T-helper 17 cell (primary cell): ENCODE measurements at regions not wholly inside any gene's neighbourhood (a gene's known extent, or its start where the extent isn't known, plus 50 kb on each side); places are given as distances from the start of the nearest gene placed in this dataset.

Experiments
- ATAC-seq: fragments of 150-1000 bp; cut with Tn5 transposase; 2 replicates; pipeline ENCODE4 v1.10.0; 2021; ENCODE audit warnings: mild to moderate bottlenecking, moderate library complexity
- DNase-seq, 3 donors: peaks; one replicate each; pipeline versions ENCODE4 v3.0.0 to v3.0.0-alpha.2; 2020 to 2021
- H3K9me3 ChIP-seq: one replicate; pipeline ENCODE4 v1.7.0; 2013; ENCODE audit warnings: low read length, mild to moderate bottlenecking; ENCODE audit not compliant: control insufficient read depth, poor library complexity, severe bottlenecking
- H3K27ac Mint-ChIP-seq: one replicate; pipeline ENCODE4 v1.8.0; 2022; ENCODE audit warnings: mild to moderate bottlenecking, moderate library complexity, mixed read lengths
- H3K27me3 Mint-ChIP-seq: one replicate; pipeline ENCODE4 v1.8.0; 2022; ENCODE audit warnings: mixed read lengths
- H3K36me3 Mint-ChIP-seq: one replicate; pipeline ENCODE4 v1.8.0; 2022; ENCODE audit warnings: low read depth, mixed read lengths
- H3K4me1 Mint-ChIP-seq: one replicate; pipeline ENCODE4 v1.8.0; 2022; ENCODE audit warnings: mild to moderate bottlenecking, mixed read lengths
- H3K4me3 Mint-ChIP-seq: one replicate; pipeline ENCODE4 v1.8.0; 2022; ENCODE audit warnings: mild to moderate bottlenecking, moderate library complexity, mixed read lengths

DNA sequence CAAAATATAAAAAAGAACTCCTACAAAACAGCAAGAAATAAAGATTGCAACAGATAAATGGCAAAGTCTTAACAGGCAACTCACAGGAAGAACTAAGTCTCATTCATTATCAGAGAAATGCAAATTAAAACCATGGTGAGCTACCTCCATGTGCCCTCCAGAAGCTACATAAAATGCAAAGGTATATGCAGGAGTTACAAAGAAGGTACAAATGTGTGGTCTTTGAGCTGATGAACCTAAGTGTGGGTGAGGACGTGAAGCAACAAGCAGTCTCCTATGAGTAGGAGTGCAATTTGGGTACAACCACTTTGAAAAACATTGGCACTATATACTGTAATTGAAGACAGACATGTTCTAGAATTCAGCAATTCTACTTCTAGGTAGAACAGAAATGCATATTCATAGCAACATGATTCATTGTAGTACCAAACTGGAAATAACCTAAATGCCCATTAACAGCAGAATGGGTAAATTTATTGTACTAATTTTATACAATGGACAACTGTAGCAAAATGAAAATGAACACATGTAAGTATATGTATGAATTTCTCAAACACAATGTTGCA, 61.6 kb upstream of the KCNMA1 start:
- DNase-seq (no peak), ATAC-seq (no peak)
- no peaks in the 10 kb centered on the region for H3K9me3 ChIP-seq
- Mint-ChIP-seq H3K4me1 (no peaks in the 10 kb centered on the region), H3K27me3 (peaks cover 36% of the 10 kb centered on the region), H3K4me3 (no peak overlapping the region), H3K27ac (no peak overlapping the region), H3K36me3 (no peaks in the 10 kb centered on the region)

DNA sequence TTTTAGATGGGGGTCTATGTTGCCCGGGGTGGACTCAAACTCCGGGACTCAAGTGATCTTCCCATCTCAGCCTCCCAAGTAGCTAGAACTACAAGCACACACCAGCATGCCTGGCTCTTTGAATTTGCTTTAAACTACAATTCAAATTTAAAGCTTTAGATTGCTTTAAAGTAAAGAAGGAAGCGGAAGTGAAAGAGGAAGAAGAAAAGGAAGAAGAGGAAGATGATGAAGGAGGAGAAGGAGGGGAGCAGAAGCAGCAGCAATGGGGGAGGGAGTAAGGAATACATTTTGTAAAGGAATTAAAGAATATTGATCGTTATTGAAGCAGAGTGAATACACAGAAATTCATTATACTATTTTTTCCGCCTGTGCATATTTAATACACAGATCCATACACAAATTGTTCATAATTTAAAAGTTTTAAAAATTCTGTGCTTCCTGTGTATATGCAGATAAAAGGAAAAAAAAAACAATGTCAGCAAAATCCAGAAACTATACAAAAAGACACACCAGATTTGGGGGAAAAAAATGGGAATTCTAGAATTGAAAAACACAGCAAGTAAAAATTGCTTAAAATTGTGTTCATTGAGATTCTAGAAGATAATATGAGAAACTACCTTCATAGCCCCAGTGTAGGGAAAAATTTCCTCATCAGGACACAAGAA, 60.8 kb upstream of the KCNMA1 start:
- H3K27me3 Mint-ChIP-seq: peaks cover 38% of the 10 kb centered on the region
- ATAC-seq: no peak
- H3K27ac Mint-ChIP-seq: no peak overlapping the region
- H3K36me3 Mint-ChIP-seq: no peaks in the 10 kb centered on the region
- no peak for DNase-seq
- H3K4me1 Mint-ChIP-seq: no peaks in the 10 kb centered on the region
- no peaks in the 10 kb centered on the region for H3K9me3 ChIP-seq
- no peak overlapping the region for H3K4me3 Mint-ChIP-seq

DNA sequence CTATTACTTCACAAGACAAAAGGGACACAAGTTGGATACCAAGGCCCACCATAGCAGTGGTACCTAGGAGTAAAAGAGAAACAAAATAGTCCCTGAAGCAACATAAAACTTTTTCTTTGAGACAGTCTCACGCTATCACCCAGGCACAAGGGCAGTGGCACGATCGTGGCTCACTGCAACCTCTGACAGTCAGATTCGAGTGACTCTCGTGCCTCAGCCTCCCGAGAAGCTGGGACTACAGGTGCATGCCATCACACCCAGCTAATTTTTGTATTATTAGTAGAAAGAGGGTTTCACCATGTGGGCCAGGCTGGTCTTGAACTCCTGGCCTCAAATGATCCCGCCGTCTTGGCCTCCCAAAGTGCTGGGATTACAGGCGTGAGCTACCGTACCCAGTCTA, 59.0 kb upstream of the KCNMA1 start:
- no peak overlapping the region for H3K27ac Mint-ChIP-seq
- DNase-seq (no peak), ATAC-seq (no peak)
- H3K4me1 Mint-ChIP-seq: no peaks in the 10 kb centered on the region
- peaks cover 38% of the 10 kb centered on the region for H3K27me3 Mint-ChIP-seq
- no peaks in the 10 kb centered on the region for H3K36me3 Mint-ChIP-seq
- no peak overlapping the region for H3K4me3 Mint-ChIP-seq
- no peaks in the 10 kb centered on the region for H3K9me3 ChIP-seq

DNA sequence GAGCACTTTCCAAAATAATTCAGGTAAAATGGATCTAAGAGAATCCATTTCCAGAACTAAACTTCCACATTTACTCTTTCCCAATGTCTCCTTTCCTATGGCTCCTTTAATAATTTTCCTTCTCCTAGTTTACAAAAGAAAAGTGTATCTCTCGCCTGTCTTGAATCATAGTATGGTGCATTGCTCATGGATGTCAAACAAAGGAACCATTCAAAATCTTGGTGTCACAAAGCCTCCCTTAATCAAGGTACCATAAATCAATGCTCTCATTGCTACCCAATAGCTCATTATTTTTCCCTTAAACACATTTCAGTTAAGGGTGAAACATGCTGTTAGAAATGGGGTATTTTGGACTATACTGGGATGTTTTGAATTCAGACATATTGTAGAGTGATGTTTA, 57.6 kb upstream of the KCNMA1 start:
- no peak for ATAC-seq
- H3K4me3 Mint-ChIP-seq: no peak overlapping the region
- H3K9me3 ChIP-seq: no peaks in the 10 kb centered on the region
- no peaks in the 10 kb centered on the region for H3K36me3 Mint-ChIP-seq
- H3K4me1 Mint-ChIP-seq: no peaks in the 10 kb centered on the region
- peaks cover 51% of the 10 kb centered on the region for H3K27me3 Mint-ChIP-seq
- DNase-seq: no peak
- H3K27ac Mint-ChIP-seq: no peak overlapping the region

DNA sequence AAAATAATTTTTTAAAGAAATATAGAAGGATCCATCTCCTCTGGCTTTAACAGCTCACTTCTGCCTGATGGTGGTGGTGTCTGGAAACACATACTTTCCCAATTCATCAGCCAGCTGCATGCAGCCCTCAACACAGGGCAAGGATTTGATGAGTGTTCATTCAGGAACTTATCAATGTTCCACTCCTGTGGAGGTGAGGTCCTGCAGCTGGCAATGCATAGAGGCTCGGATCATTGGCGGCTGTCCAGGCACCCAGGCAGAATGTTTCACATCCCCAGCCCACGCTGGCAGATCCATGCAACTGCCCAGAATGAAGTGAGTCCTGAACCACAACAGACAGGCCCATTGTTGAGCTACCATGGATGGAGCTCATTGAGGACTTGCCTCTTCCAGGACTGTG, 55.2 kb upstream of the KCNMA1 start:
- Mint-ChIP-seq H3K4me3 (no peak overlapping the region), H3K36me3 (no peaks in the 10 kb centered on the region), H3K27me3 (peaks cover 55% of the 10 kb centered on the region), H3K27ac (no peak overlapping the region), H3K4me1 (no peaks in the 10 kb centered on the region)
- H3K9me3 ChIP-seq: no peaks in the 10 kb centered on the region
- ATAC-seq (no peak), DNase-seq (no peak)

DNA sequence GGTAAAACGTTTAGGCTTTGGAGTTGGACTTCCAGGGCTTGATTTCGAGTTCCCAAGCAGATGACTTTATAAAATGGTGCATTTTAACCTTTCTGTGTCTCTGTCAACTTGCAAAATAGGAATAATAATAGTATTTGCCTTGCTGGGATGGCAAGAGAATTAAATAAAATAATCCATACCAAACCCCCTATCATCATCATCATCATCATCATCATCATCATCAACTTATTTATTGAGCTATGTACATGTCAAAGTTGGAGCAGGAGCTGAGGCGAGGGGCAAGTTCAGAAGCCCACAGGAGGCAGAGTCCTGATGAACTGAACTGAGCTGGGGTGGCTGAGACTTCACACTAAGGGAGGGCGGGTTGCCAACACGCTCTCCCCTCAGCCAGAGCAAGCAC, 51.7 kb upstream of the KCNMA1 start:
- Mint-ChIP-seq H3K36me3 (no peaks in the 10 kb centered on the region), H3K27ac (no peak overlapping the region), H3K4me1 (no peaks in the 10 kb centered on the region), H3K4me3 (no peak overlapping the region), H3K27me3 (peaks cover 65% of the 10 kb centered on the region)
- ATAC-seq: no peak
- no peak for DNase-seq
- no peaks in the 10 kb centered on the region for H3K9me3 ChIP-seq

DNA sequence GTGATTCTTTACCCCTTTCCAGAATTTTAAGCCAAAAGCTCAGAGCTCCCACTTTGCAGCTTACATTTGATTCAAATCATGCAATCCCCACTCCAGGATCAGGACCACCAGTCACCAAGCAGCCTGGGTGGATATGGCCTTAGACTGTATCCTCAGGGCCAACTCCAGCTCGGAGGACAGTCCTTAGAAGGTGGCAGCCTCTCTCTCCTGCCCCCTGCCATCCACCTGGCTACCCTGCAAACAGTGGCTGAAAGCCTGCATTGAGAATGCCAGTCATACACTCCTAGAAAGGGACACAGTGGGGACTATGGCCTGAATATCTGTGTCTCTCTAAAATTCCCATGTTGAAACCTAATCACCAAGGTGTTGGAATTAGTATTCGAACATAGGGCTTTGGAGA, 50.0 kb upstream of the KCNMA1 start:
- H3K36me3 Mint-ChIP-seq: peaks cover 3% of the 10 kb centered on the region
- H3K27ac Mint-ChIP-seq: no peak overlapping the region
- H3K4me3 Mint-ChIP-seq: no peak overlapping the region
- H3K4me1 Mint-ChIP-seq: no peaks in the 10 kb centered on the region
- ATAC-seq: no peak
- DNase-seq: no peak
- H3K27me3 Mint-ChIP-seq: peaks cover 73% of the 10 kb centered on the region
- H3K9me3 ChIP-seq: no peaks in the 10 kb centered on the region
